ENCODE measurements at regions not wholly inside any gene's neighbourhood (a gene's known extent, or its start where the extent isn't known, plus 50 kb on each side); places are given as distances from the start of the nearest gene placed in this dataset.
"Not testable (repeated sequence)": the region's sequence is repeated elsewhere in the genome, so short reads cannot be mapped to it uniquely, and the experiment has no call there.

DNA sequence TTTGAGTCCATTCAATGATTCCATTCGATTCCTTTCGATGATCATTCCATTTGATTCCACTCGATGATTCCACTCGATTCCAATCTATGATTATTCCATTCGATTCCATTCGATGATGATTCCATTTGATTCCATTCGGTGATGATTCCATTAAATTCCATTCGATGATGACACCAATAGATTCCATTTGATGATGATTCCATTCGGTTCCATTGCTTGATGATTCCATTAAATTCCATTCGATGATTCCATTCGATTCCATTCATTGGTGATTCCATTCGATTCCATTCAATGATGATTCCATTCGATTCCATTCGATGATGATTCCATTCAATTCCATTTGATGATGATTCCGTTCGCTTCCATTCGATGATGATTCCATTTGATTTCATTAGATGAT lies 1104.1 kb downstream of the RPIA start:
- DNase-seq (ENCODE audit: low spot score), result not testable (repeated sequence)

DNA sequence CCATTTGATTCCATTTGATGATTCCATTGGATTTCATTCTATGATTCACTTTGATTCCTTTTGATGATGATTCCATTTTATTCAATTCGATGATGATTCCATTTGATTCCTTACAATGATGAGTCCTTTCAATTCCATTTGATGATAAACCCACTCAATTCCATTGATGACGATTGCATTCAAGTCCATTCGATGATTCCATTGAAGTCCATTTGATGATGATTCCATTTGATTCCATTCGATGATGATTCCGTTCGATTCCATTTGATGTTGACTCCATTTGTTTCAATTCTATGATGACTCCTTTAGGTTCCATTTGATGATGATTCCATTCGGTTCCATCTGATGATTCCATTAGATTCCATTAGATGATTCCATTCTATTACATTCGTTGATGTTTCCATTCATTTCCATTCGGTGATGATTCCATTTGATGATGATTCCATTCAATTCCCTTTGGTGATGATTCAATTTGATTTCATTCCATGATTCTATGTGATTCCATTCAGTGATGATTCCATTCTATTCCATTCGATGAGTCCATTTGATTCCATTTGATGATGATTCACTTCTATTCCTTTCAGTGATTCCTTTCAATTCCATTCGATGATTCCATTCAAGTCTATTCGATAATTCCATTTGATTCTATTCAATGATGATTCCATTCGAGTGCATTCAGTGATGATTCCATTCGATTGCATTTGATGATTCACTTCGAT lies 1106.0 kb downstream of the RPIA start:
- DNase-seq (ENCODE audit: low spot score), result no peak

DNA sequence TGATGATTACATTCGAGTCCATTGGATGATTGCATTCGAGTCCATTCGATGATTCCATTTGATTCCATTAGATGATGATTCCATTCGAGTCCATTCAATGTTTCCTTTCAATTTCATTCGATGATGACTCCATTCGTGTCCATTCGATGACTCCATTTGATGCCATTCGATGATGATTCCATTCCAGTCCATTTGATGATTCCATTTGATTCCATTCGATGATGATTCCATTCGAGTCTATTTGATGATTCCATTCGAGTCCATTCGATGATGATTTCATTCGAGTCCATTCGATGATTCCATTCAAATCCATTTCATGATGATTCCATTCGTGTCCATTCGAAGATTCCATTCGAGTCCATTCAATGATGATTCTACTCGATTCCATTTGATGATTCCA lies 1109.7 kb downstream of the RPIA start:
- not testable (repeated sequence) for DNase-seq (ENCODE audit: low spot score)

- DNase-seq (ENCODE audit: low spot score), result not testable (repeated sequence)
Observed at GRCh38 chr2:89806363-89806762, 1114.9 kb downstream of the RPIA start.

- no peak for DNase-seq (ENCODE audit: low spot score)
Observed at GRCh38 chr2:89811295-89811694, 1119.8 kb downstream of the RPIA start.

GRCh38 chr2:89811910-89812309 lies 1120.4 kb downstream of the RPIA start:
- DNase-seq (ENCODE audit: low spot score), result not testable (repeated sequence)

DNA sequence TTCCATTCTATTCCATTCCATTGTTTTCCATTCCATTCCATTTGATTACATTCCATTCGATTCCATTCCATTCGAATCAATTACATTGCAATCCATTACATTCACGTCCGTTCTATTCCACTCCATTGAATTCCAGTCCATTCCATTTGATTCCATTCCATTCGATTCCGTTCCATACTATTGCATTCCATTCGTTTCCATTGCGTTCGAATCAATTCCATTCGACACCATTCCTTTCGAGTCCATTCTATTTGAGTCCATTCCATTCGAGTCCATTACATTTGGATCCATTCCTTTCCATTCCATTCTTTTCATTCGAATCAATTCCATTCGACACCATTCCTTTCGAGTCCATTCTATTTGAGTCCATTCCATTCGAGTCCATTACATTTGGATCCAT lies 1122.9 kb downstream of the RPIA start:
- DNase-seq (ENCODE audit: low spot score), result not testable (repeated sequence)

- DNase-seq (ENCODE audit: low spot score), result no peak
Observed at GRCh38 chr2:89818873-89819272, 1127.4 kb downstream of the RPIA start.

DNA sequence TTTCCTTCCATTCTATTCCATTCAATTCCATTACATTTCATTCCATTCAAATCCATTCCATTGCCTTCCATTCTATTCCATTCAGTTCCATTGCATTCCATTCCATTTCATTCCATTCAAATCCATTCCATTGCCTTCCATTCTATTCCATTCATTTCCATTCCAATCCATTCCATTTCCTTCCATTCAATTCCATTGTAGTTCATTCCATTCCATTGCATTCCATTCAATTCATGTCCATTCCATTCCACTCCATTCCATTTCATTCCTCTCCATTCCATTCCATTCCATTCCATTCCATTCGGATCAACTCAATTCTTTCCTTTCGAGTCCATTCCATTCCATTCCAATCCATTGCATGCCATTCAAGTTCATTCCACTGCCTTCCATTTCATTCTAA lies 1128.3 kb downstream of the RPIA start:
- no peak for DNase-seq (ENCODE audit: low spot score)

DNA sequence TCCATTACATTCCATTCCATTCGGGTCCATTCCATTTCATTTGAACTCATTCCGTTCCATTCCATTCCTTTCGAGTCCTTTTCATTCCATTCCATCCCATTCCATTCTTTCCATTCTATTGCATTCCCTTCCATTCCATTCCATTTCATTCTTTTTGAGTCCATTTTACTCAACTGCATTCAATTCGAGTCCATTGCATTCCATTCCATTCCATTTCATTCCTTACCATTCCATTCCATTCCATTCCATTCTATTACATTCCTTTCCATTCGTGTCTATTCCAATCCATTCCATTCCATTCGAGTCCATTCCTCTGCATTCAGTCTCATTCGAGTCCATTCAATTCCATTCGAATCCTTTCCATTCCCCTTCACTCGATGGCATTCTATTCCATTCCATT lies 1128.8 kb downstream of the RPIA start:
- DNase-seq (ENCODE audit: low spot score), result no peak

DNA sequence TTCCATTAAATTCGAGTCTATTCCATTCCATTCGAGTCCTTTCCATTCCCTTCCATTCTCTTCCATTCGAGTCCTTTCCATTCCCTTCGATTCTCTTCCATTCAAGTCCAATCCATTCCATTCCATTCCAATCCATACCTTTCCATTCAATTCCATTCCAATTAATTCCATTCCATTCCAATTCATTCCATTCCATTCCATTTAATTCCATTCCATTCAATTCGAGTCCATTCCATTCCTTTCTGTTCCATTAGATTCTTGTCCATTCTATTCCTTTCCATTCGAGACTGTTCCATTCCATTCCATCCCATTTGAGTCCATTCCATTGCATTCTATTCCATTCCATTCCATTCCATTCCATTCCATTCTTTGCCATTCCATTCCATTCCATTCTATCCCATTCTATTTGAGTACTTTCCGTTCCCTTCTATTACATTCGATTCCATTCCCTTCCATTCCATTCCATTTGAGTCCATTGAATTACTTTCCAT lies 1130.0 kb downstream of the RPIA start:
- no peak for DNase-seq (ENCODE audit: low spot score)

DNA sequence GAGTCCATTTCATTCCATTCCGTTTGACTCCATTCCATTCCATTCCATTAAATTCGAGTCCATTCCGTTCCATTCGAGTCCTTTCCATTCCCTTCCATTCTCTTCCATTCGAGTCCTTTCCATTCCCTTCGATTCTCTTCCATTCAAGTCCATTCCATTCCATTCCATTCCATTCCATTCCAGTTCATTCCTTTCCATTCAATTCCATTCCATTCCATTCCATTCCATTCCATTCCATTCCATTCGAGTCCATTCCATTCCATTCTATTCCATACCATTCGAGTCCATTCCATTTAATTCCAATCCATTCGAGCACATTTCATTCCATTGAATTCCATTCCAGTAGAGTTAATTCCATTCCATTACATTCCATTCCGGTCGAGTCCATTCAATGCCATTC lies 1130.9 kb downstream of the RPIA start:
- DNase-seq (ENCODE audit: low spot score), result not testable (repeated sequence)

- DNase-seq (ENCODE audit: low spot score), result no peak
Observed at GRCh38 chr2:89823556-89823955, 1132.1 kb downstream of the RPIA start.

DNA sequence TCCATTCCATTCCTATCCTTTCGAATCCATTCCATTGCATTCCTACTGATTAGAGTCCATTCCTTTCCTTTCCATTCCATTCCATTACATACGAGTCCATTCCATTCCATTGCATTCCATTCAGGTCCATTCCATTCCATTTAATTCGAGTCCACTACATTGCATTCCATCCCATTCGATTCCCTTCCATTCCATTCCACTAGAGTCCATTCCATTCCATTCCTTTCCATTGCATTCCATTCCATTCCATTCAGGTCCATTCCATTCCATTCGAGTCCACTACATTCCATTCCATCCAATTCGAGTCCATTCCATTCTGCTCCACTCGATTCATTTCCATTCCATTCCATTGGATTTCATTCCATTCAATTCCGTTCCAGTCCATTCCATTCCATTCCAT lies 1133.6 kb downstream of the RPIA start:
- DNase-seq (ENCODE audit: low spot score), result no peak

- not testable (repeated sequence) for DNase-seq (ENCODE audit: low spot score)
Observed at GRCh38 chr2:89826741-89827140, 1135.3 kb downstream of the RPIA start.

DNA sequence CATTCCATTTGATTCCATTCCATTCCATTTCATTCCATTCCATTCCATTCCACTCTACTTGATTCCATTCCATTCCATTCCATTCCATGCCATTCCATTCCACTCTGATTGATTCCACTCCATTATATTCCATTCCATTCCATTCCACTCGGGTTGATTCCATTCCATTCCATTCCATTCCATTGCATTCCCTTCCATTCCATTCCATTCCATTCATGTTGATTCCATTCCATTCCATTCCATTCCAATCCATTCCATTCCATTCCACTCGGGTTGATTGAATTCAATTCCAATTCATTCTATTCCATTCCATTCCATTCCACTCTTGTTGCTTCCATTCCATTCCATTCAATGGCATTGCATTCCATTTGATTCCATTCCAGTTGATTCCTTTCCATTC lies 1136.4 kb downstream of the RPIA start:
- DNase-seq (ENCODE audit: low spot score), result not testable (repeated sequence)

GRCh38 chr2:89828416-89828815 lies 1136.9 kb downstream of the RPIA start:
- not testable (repeated sequence) for DNase-seq (ENCODE audit: low spot score)

DNA sequence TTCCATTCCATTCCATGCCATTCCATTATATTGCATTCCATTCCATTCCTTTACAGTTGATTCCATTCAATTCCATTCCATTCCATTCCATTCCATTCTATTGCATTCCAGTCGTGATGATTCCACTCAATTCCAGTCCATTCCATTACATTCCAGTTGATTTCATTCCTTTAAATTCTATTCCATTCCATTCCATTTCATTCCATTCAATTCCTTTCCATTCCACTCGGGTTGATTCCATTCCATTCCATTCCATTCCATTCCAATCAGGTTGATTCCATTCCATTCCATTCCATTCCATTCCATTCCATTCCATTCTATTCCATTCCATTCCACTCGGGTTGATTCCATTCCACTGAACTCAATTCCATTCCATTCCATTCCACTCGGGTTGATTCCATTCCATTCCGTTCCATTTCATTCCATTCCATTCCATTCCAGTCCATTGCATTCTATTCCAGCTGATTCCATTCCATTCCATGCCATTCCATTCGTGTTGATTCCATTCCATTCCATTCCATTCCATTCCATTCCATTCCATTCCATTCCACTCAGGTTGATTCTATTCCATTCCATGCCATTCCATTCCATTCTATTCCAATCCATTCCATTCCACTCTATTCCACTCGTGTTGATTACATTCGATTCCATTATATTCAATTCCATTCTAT lies 1137.6 kb downstream of the RPIA start:
- DNase-seq (ENCODE audit: low spot score), result peak; percentile 55

DNA sequence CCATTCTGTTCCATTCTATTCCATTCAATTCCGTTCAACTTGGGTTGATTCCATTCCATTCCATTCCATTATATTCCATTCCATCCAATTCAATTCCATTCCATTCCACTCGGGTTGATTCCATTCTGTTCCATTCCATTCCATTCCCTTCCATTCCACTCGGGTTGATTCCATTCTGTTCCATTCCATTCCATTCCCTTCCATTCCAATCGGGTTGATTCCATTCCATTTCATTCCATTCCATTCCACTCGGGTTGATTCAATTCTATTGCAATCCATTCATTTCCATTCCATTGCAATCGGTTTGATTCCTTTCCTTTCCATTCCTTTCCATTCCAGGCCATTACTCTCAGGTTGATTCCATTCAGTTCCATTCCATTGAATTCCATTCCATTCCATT lies 1138.4 kb downstream of the RPIA start:
- no peak for DNase-seq (ENCODE audit: low spot score)

- DNase-seq (ENCODE audit: low spot score), result not testable (repeated sequence)
Observed at GRCh38 chr2:89830341-89831218, 1139.1 kb downstream of the RPIA start.

GRCh38 chr2:89831641-89832498 lies 1140.4 kb downstream of the RPIA start:
- DNase-seq (ENCODE audit: low spot score), result no peak

Data from SK-N-DZ (cell line).